Erythroblast (primary cell): ENCODE measurements at regions not wholly inside any gene's neighbourhood (a gene's known extent, or its start where the extent isn't known, plus 50 kb on each side); places are given as distances from the start of the nearest gene placed in this dataset.

Experiments used
- GATA1 ChIP-seq: IDR thresholded peaks from 2 replicates; pipeline ENCODE4 v1.6.1; 2011; ENCODE audit warnings: low read depth, mild to moderate bottlenecking, control low read depth, low read length, moderate library complexity
- POLR2A ChIP-seq: IDR thresholded peaks from 2 replicates; pipeline ENCODE4 v1.6.1; 2011; ENCODE audit warnings: mild to moderate bottlenecking, low read length

- TF ChIP-seq POLR2A, result no peak
- TF ChIP-seq GATA1, result no peak
Measured at GRCh38 chr6:25144919-25145318, 134.3 kb upstream of the CARMIL1 start.
